Upper lobe of left lung (tissue), 6 donors: ENCODE measurements at regions not wholly inside any gene's neighbourhood (a gene's known extent, or its start where the extent isn't known, plus 50 kb on each side); places are given as distances from the start of the nearest gene placed in this dataset.
"Not testable (repeated sequence)": the region's sequence is repeated elsewhere in the genome, so short reads cannot be mapped to it uniquely, and the experiment has no call there.

Experiments used
- ATAC-seq, 2 donors: fragments of 200-7000 bp; cut with Tn5 transposase; one replicate each; pipeline ENCODE4 v1.9.1; 2022; ENCODE audit warnings: mild to moderate bottlenecking in 2 of 2, moderate library complexity in 2 of 2; ENCODE audit not compliant: low FRiP score in 2 of 2
- DNase-seq, 2 donors: peaks; one replicate each; pipeline ENCODE4 v3.0.0-alpha.2; 2019 to 2020
- H3K27ac ChIP-seq, 4 donors: fragments of 200-600 bp; sonication (generic); one replicate each; pipeline ENCODE4 v1.5.1; 2016 to 2019
- H3K27me3 ChIP-seq, 4 donors: fragments of 200-600 bp; sonication (generic); one replicate each; pipeline ENCODE4 v1.5.1; 2017 to 2019
- H3K36me3 ChIP-seq, 4 donors: fragments of 200-600 bp; sonication (generic); one replicate each; pipeline ENCODE4 v1.5.1; 2016 to 2019
- H3K4me1 ChIP-seq, 4 donors: fragments of 200-600 bp; sonication (generic); one replicate each; pipeline ENCODE4 v1.5.1; 2018 to 2019
- H3K4me3 ChIP-seq, 4 donors: fragments of 200-600 bp; sonication (generic); one replicate each; pipeline ENCODE4 v1.5.1; 2017 to 2019; ENCODE audit warnings: mild to moderate bottlenecking in 2 of 4, moderate library complexity in 1 of 4
- H3K9me3 ChIP-seq, 4 donors: fragments of 200-600 bp; sonication (generic); one replicate each; pipeline ENCODE4 v1.5.1; 2018 to 2019
- CTCF ChIP-seq, 6 experiments: fragments of 450-650 bp in 4 of 6; fragments of 200-600 bp in 2 of 6; sonication (generic) in 2 of 6; IDR thresholded peaks; one replicate each; pipeline ENCODE4 v1.5.1; 2016 to 2019; ENCODE audit warnings: antibody characterized with exemption in 6 of 6
- EP300 ChIP-seq, 4 donors: sonication (generic); formaldehyde crosslinking; IDR thresholded peaks; one replicate each; pipeline ENCODE4 v1.5.1; 2017; ENCODE audit warnings: antibody characterized with exemption in 4 of 4, control low read depth in 2 of 4
- POLR2A ChIP-seq, 4 donors: fragments of 450-650 bp; IDR thresholded peaks; one replicate each; pipeline ENCODE4 v1.5.1; 2016 to 2017; ENCODE audit warnings: antibody characterized with exemption in 4 of 4, mild to moderate bottlenecking in 2 of 4
- POLR2AphosphoS5 ChIP-seq, 2 donors: sonication (generic); formaldehyde crosslinking; IDR thresholded peaks; one replicate each; pipeline ENCODE4 v1.5.1; 2017; ENCODE audit warnings: antibody characterized with exemption in 2 of 2
- WGBS, 2 donors: methylation state at CpG; one replicate each; pipeline ENCODE4 v1.1.5; 2017 to 2018; 5-methylcytosine and 5-hydroxymethylcytosine counted together
- donor health status: DM: no; HTN: no; CAD: no; lungs with moderate emphysema.
- donor health status: DM: no; HTN: yes; CAD: no; lungs with severe emphysema.

GRCh38 chr9:88835772-88836171 lies 155.5 kb upstream of the S1PR3 start:
- no peak overlapping the region for H3K27ac ChIP-seq
- peaks cover 3 to 14% (median 7%) of the 10 kb centered on the region in 4 donors for H3K4me1 ChIP-seq
- no peaks in the 10 kb centered on the region for H3K36me3 ChIP-seq
- H3K4me3 ChIP-seq, result no peak overlapping the region
- no peak for TF ChIP-seq CTCF (IDR thresholded peaks at IDR 0.05)
- no peak for TF ChIP-seq EP300 (IDR thresholded peaks at IDR 0.05)
- no peak for TF ChIP-seq POLR2A (IDR thresholded peaks at IDR 0.05)
- no peak for TF ChIP-seq POLR2AphosphoS5 (IDR thresholded peaks at IDR 0.05)
- ATAC-seq (peak in 1 of 2 donors; percentile 54), DNase-seq (no peak)
- 43 to 44% methylated on average over 3 of the region's 3 CpGs for WGBS, 2 donors
- H3K9me3 ChIP-seq, result no peaks in the 10 kb centered on the region
- no peaks in the 10 kb centered on the region for H3K27me3 ChIP-seq

GRCh38 chr9:88837731-88838130 lies 153.5 kb upstream of the S1PR3 start:
- ATAC-seq, result no peak

GRCh38 chr9:88849878-88850277 lies 141.4 kb upstream of the S1PR3 start:
- DNase-seq, ATAC-seq, H3K9me3 ChIP-seq, H3K4me1 ChIP-seq, H3K36me3 ChIP-seq, H3K27ac ChIP-seq, H3K27me3 ChIP-seq, H3K4me3 ChIP-seq: not testable (repeated sequence)
- WGBS, 2 donors, result 93 to 94% methylated on average over 6 of the region's 6 CpGs

More at GRCh38 chr9:88837731-88838130, 153.5 kb upstream of the S1PR3 start:
- Histone ChIP-seq H3K27ac (no peak overlapping the region), H3K27me3 (no peaks in the 10 kb centered on the region), H3K4me1 (peaks cover 3 to 14% (median 7%) of the 10 kb centered on the region in 4 donors), H3K9me3 (no peaks in the 10 kb centered on the region), H3K36me3 (no peaks in the 10 kb centered on the region), H3K4me3 (no peak overlapping the region)
- DNase-seq, result no peak
- WGBS, 2 donors, result 66 to 77% methylated on average over 2 of the region's 2 CpGs
- TF ChIP-seq POLR2A (IDR thresholded peaks at IDR 0.05) (no peak), EP300 (IDR thresholded peaks at IDR 0.05) (no peak), CTCF (IDR thresholded peaks at IDR 0.05) (no peak), POLR2AphosphoS5 (IDR thresholded peaks at IDR 0.05) (no peak)

- TF ChIP-seq POLR2A (IDR thresholded peaks at IDR 0.05), result no peak
- TF ChIP-seq CTCF (IDR thresholded peaks at IDR 0.05), result no peak
- no peak for TF ChIP-seq EP300 (IDR thresholded peaks at IDR 0.05)
- no peak for TF ChIP-seq POLR2AphosphoS5 (IDR thresholded peaks at IDR 0.05)
- DNase-seq, result no peak
- no peaks in the 10 kb centered on the region for H3K4me1 ChIP-seq
- ATAC-seq, result peak in 1 of 2 donors; percentile 88
- 52 to 56% methylated on average over 1 of the region's 1 CpG for WGBS, 2 donors
- H3K27ac ChIP-seq, result no peak overlapping the region
- no peaks in the 10 kb centered on the region for H3K27me3 ChIP-seq
- peaks cover 0 to 7% (median 0%) of the 10 kb centered on the region in 4 donors for H3K9me3 ChIP-seq
- no peaks in the 10 kb centered on the region for H3K36me3 ChIP-seq
- H3K4me3 ChIP-seq, result no peak overlapping the region
Observed at GRCh38 chr9:88852794-88853193, 138.5 kb upstream of the S1PR3 start.

- Histone ChIP-seq H3K27ac (no peak overlapping the region), H3K9me3 (no peaks in the 10 kb centered on the region), H3K4me1 (no peaks in the 10 kb centered on the region), H3K27me3 (no peaks in the 10 kb centered on the region), H3K36me3 (no peaks in the 10 kb centered on the region), H3K4me3 (no peak overlapping the region)
- DNase-seq (peak in 1 of 2 donors; percentile 22), ATAC-seq (no peak)
- 73 to 90% methylated on average over 5 of the region's 5 CpGs for WGBS, 2 donors
- TF ChIP-seq EP300 (IDR thresholded peaks at IDR 0.05) (no peak), CTCF (IDR thresholded peaks at IDR 0.05) (no peak), POLR2AphosphoS5 (IDR thresholded peaks at IDR 0.05) (no peak), POLR2A (IDR thresholded peaks at IDR 0.05) (no peak)
Observed at GRCh38 chr9:88870627-88871026, 120.6 kb upstream of the S1PR3 start.
